ENCODE measurements at regions not wholly inside any gene's neighbourhood (a gene's known extent, or its start where the extent isn't known, plus 50 kb on each side); places are given as distances from the start of the nearest gene placed in this dataset.
A peak's percentile ranks its signal among the peaks of the same experiment; 100 is the strongest.

DNA sequence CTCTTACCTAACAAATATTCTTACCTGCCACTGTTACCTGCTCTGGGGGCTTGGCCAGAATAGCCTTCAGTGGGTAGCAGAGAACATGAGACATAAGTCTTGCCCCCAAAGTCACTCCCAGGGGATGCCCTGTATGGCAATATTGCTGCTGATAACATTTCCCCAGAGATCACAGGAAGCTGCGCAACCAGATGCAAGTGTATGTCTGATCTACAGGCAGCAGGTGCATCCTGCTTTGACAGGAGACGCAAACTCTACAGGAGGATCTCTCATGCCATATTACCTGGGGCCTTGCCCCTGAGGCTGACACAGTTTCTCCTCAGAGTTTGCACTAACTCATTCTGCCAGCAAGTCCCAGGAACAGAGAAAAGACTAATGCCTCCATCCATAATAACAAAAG is 174.4 kb upstream of the LPP start:
- Histone ChIP-seq H3K4me2 (replicated peaks; ENCODE audit: low read depth, low read length, poor library complexity, severe bottlenecking) (peak overlapping the region; percentile 51), H3K79me2 (ENCODE audit: control insufficient read depth, insufficient read depth, low read length) (no peaks in the 10 kb centered on the region), H3K27ac (ENCODE audit: low read length in 2 of 2) (peak overlapping the region; percentile 19 to 63), H3K4me3 (ENCODE audit: control extremely low read depth in 1 of 5, extremely low read depth in 1 of 5, insufficient read depth in 1 of 5, low read depth in 2 of 5, low read length in 4 of 5) (no peak overlapping the region), H3K27me3 (replicated peaks in 1 of 4; ENCODE audit: control extremely low read depth in 1 of 4, control insufficient read depth in 3 of 4, insufficient read depth in 4 of 4, low read length in 3 of 4) (peaks cover 0 to 17% (median 2%) of the 10 kb centered on the region in 4 experiments), H4K20me1 (ENCODE audit: control insufficient read depth, insufficient read depth, low read length, poor library complexity, severe bottlenecking) (no peaks in the 10 kb centered on the region), H3K9me3 (ENCODE audit: control extremely low read depth in 1 of 3, control insufficient read depth in 2 of 3, insufficient read depth in 1 of 3, low read length in 2 of 3) (peaks cover 0 to 5% (median 5%) of the 10 kb centered on the region in 3 donors), H2AFZ (ENCODE audit: insufficient read depth, low read depth, low read length, poor library complexity, severe bottlenecking) (no peak overlapping the region), H3K4me1 (ENCODE audit: control insufficient read depth in 2 of 2, insufficient read depth in 2 of 2, low read length in 2 of 2) (peaks cover 57 to 58% of the 10 kb centered on the region in 2 donors), H3K36me3 (replicated peaks in 1 of 2; ENCODE audit: control extremely low read depth in 1 of 2, control insufficient read depth in 1 of 2, extremely low read depth in 1 of 2, insufficient read depth in 2 of 2, low read length in 1 of 2) (no peaks in the 10 kb centered on the region), H3K9ac (ENCODE audit: low read length) (no peak overlapping the region)
- CTCF ChIA-PET, result interaction anchor here (1.0 to 2.3 kb wide), 7 partner anchors 10 to 974 kb away, joined by 3 to 9 read pairs (median 6); no protein-coding TSS in a partner anchor
- DNase-seq, result peak; percentile 88
- WGBS (ENCODE audit: insufficient coverage), result 8% methylated on average over 2 of the region's 2 CpGs
- peaks cover 72% of the 10 kb centered on the region for H3K4me1 Mint-ChIP-seq
- POLR2A ChIA-PET, result interaction anchor here (0.6 to 1.4 kb wide), 5 partner anchors 19 to 601 kb away, joined by 3 read pairs; partner anchors contain the start of gene BCL6
- TF ChIP-seq, protein P1, sequence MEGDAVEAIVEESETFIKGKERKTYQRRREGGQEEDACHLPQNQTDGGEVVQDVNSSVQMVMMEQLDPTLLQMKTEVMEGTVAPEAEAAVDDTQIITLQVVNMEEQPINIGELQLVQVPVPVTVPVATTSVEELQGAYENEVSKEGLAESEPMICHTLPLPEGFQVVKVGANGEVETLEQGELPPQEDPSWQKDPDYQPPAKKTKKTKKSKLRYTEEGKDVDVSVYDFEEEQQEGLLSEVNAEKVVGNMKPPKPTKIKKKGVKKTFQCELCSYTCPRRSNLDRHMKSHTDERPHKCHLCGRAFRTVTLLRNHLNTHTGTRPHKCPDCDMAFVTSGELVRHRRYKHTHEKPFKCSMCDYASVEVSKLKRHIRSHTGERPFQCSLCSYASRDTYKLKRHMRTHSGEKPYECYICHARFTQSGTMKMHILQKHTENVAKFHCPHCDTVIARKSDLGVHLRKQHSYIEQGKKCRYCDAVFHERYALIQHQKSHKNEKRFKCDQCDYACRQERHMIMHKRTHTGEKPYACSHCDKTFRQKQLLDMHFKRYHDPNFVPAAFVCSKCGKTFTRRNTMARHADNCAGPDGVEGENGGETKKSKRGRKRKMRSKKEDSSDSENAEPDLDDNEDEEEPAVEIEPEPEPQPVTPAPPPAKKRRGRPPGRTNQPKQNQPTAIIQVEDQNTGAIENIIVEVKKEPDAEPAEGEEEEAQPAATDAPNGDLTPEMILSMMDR (IDR thresholded peaks at IDR 0.05), result no peak
- TF ChIP-seq EZH2 (IDR thresholded peaks at IDR 0.05; ENCODE audit: borderline replicate concordance, insufficient read depth, low read depth, low read length, poor library complexity, severe bottlenecking), result no peak
- peak overlapping the region; percentile 82 for H3K4me3 Mint-ChIP-seq
- peak; percentile 78 for ATAC-seq (ENCODE audit: low read depth)
- H3K27ac Mint-ChIP-seq, result peak overlapping the region; percentile 81
- no peaks in the 10 kb centered on the region for H3K9me3 Mint-ChIP-seq (ENCODE audit: insufficient read depth)
- intact Hi-C loops (cut with micrococcal nuclease), result loop anchor here (1.0 to 10.0 kb wide), 11 partner anchors 21 to 975 kb away; partner anchors contain the start of gene LPP
- H3K27me3 Mint-ChIP-seq, result peaks cover 25% of the 10 kb centered on the region

DNA sequence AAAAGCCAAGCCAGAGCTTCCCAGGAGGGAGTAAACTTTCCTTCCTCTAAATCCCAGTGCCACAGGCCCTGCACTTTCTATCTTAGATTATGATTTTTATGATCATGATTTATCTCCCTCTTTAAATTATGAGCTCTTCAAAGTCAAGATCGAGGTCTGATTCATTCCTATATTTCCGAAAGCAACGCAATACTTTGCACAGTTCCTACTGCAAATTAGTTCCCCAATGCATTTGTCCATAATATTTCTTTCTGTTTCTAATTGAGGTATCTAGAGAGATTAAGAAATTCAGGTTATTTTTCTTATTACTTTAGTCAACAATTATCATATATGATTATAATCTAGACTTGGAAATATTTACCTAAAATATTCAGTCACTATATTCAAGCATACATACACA is 173.1 kb upstream of the LPP start:
- peaks cover 65% of the 10 kb centered on the region for H3K4me1 Mint-ChIP-seq
- DNase-seq (no peak), ATAC-seq (ENCODE audit: low read depth) (no peak)
- H3K9ac ChIP-seq (ENCODE audit: low read length), result no peak overlapping the region
- ChIA-PET POLR2A (interaction anchor here (1.4 kb wide), 1 partner anchor 18 kb away, joined by 3 read pairs; no protein-coding TSS in a partner anchor), CTCF (interaction anchor here (0.9 to 2.5 kb wide), 5 partner anchors 9 to 974 kb away, joined by 3 to 7 read pairs (median 4); no protein-coding TSS in a partner anchor)
- no peak overlapping the region for H3K4me3 Mint-ChIP-seq
- H3K27me3 Mint-ChIP-seq, result peaks cover 23% of the 10 kb centered on the region
- H3K9me3 Mint-ChIP-seq (ENCODE audit: insufficient read depth), result peaks cover 2% of the 10 kb centered on the region
- H3K27ac Mint-ChIP-seq, result peak overlapping the region; percentile 4
- no peaks in the 10 kb centered on the region for H3K79me2 ChIP-seq (ENCODE audit: control insufficient read depth, insufficient read depth, low read length)
- WGBS (ENCODE audit: insufficient coverage), result no CpG with 5 or more reads among the region's 3 CpGs
- no peaks in the 10 kb centered on the region for H4K20me1 ChIP-seq (ENCODE audit: control insufficient read depth, insufficient read depth, low read length, poor library complexity, severe bottlenecking)
- no peak overlapping the region for H3K4me2 ChIP-seq (replicated peaks; ENCODE audit: low read depth, low read length, poor library complexity, severe bottlenecking)
- no peak overlapping the region for H2AFZ ChIP-seq (ENCODE audit: insufficient read depth, low read depth, low read length, poor library complexity, severe bottlenecking)
- no peaks in the 10 kb centered on the region for H3K36me3 ChIP-seq (replicated peaks in 1 of 2; ENCODE audit: control extremely low read depth in 1 of 2, control insufficient read depth in 1 of 2, extremely low read depth in 1 of 2, insufficient read depth in 2 of 2, low read length in 1 of 2)
- H3K9me3 ChIP-seq (ENCODE audit: control extremely low read depth in 1 of 3, control insufficient read depth in 2 of 3, insufficient read depth in 1 of 3, low read length in 2 of 3), result peaks cover 0 to 8% (median 5%) of the 10 kb centered on the region in 3 donors
- peaks cover 45 to 48% of the 10 kb centered on the region in 2 donors for H3K4me1 ChIP-seq (ENCODE audit: control insufficient read depth in 2 of 2, insufficient read depth in 2 of 2, low read length in 2 of 2)
- no peak overlapping the region for H3K27ac ChIP-seq (ENCODE audit: low read length in 2 of 2)
- TF ChIP-seq, protein P1 (IDR thresholded peaks at IDR 0.05), result no peak
- no peak for TF ChIP-seq EZH2 (IDR thresholded peaks at IDR 0.05; ENCODE audit: borderline replicate concordance, insufficient read depth, low read depth, low read length, poor library complexity, severe bottlenecking)
- H3K4me3 ChIP-seq (ENCODE audit: control extremely low read depth in 1 of 5, extremely low read depth in 1 of 5, insufficient read depth in 1 of 5, low read depth in 2 of 5, low read length in 4 of 5), result no peak overlapping the region
- intact Hi-C loops (cut with micrococcal nuclease), result no loop called here
- peaks cover 0 to 10% (median 2%) of the 10 kb centered on the region in 4 experiments for H3K27me3 ChIP-seq (replicated peaks in 1 of 4; ENCODE audit: control extremely low read depth in 1 of 4, control insufficient read depth in 3 of 4, insufficient read depth in 4 of 4, low read length in 3 of 4)

All from B cell (primary cell).